UCSD-AML1 (cell line): ENCODE measurements at regions not wholly inside any gene's neighbourhood (a gene's known extent, or its start where the extent isn't known, plus 50 kb on each side); places are given as distances from the start of the nearest gene placed in this dataset.
"Not testable (repeated sequence)": the region's sequence is repeated elsewhere in the genome, so short reads cannot be mapped to it uniquely, and the experiment has no call there.

Experiments
- DNase-seq: peaks from one replicate; lab custom pipeline; 2025; ENCODE audit not compliant: unreplicated experiment; lab: John Stamatoyannopoulos, UW

GRCh38 chr1:43042773-43043457 lies 84.2 kb upstream of the SLC2A1 start:
- no peak for DNase-seq

GRCh38 chr1:43042127-43042526 lies 83.5 kb upstream of the SLC2A1 start:
- DNase-seq: no peak

- no peak for DNase-seq
Observed at GRCh38 chr1:43041591-43041990, 82.9 kb upstream of the SLC2A1 start.

- DNase-seq: no peak
Observed at GRCh38 chr1:43039228-43040055, 80.8 kb upstream of the SLC2A1 start.

- no peak for DNase-seq
Observed at GRCh38 chr1:43038232-43038935, 79.7 kb upstream of the SLC2A1 start.

DNA sequence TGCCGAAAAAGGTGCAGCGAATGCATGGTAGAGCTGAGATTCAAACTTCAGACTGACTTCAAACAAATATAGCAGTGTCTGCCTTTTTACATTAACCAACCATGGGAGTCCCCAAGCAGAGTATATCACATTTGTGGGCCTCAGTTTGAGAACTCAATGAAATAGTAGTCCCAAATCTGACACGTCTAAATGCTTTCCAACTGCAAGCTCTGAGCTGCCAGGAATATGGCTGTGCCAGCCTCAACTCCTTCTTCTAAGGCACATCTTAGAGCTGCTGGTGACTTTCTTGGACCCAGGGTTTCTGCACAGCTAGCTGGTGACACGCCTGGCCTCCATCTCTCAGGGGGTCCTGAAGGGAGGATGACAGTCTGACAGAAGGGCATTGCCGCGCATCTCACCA lies 78.8 kb upstream of the SLC2A1 start:
- DNase-seq: no peak

- DNase-seq: no peak
Observed at GRCh38 chr1:43036932-43037331, 78.3 kb upstream of the SLC2A1 start.

GRCh38 chr1:43035821-43036741 lies 77.4 kb upstream of the SLC2A1 start:
- no peak for DNase-seq

DNA sequence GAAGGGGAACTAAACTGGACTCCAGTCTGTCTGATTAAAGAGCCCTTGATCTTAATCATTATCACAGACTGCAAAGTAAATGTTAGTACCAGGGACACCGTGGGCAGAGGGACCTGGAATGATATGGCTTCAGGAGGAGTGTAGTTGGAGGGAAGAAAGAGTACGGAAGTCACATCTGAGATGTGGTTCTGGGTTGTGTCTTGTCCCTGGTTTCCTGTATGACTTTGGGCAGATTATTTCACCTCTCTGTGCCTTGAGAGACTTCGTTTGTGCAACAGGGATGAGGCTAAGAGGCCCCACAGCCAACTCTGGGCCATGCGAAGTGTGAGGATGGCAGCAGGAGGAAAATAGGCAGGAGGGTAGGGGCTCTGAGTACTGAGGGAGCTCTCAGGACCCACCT lies 76.1 kb upstream of the SLC2A1 start:
- no peak for DNase-seq

DNA sequence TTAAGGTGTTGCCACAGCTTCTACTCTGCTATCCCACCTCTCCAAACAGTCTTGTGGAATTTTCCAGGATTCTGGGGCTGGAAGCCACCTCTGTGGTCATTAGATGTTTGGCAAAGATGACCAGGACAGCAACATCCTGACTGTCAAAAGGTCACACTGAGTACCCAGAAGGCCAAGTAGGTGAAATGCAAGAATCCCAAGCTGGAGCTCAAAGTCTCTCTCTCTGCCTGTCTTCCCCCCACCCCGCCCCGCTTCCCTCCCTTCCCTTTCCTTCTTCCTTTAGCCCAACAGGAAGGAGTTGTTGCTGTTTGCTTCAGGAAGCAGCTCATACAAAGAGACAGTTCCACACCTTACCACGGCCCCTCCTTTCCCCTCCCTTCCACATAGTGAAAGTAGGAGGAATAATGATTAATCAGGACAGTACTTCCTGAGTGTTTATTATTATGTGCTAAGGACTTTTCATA lies 75.6 kb upstream of the SLC2A1 start:
- DNase-seq: no peak

- DNase-seq: no peak
Observed at GRCh38 chr1:43031316-43032203, 72.9 kb upstream of the SLC2A1 start.

DNA sequence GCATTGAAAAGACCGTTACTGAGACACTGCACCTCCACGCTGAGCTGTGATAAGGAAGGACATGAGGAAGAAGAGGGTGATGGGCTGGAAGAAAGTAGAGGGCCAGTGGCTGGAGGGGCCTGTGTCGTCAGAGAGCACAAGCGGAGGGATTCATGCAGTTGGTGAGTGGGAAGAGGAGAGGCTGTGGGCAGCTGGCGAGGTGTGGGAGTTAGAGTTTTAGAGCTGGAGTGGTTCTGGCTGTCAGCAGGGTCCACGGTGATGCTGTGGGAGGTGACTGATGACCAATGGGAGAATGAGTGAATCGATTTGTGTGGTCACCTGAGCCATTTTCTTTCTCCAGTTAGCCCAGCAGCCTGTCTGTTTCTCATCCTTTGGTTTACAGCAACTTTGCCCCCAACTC lies 66.2 kb upstream of the SLC2A1 start:
- DNase-seq: no peak

DNA sequence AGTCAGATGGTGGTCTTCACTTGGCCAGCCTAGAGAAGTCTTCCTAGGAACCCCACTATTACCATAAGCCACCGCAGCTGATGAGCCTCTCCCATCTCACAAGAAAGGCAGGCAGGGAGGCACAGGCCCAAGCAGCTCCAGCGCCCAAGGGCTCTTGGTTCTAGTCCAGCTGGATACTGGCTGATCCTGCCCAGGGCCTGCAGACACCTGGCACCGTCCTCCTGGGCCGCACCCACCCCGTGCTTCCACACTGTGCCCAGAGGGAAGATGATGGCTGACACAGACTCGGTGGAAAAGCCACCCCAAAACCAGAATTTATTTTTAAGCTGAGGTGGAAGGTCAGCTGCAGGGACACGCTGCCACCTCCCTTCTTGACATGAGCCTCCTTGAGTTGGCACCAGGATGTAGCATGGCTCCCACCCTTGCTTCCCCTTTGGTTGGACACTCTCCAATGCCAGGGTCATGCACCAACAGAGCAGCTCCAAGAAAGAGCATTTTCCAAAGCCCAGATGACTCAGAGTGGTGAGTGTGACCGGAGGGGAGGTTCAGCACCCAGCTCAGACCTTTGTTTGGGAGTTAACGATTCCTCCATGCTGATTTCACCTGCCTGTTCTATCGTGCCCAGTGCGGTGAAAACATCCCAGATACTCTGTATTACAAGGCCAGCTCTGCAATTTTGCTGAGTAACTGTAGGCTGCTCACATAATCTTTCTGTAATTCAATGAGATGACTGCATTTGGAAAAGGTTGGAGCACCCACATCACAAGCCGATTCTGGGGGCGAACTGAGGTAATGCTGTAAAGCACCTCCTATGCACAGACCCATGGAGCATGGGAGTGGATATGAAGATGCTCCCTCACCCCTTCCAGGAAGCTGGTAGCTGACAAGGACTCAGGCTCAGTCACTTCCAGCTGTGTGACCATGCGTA lies 63.1 kb upstream of the SLC2A1 start:
- DNase-seq: no peak

DNA sequence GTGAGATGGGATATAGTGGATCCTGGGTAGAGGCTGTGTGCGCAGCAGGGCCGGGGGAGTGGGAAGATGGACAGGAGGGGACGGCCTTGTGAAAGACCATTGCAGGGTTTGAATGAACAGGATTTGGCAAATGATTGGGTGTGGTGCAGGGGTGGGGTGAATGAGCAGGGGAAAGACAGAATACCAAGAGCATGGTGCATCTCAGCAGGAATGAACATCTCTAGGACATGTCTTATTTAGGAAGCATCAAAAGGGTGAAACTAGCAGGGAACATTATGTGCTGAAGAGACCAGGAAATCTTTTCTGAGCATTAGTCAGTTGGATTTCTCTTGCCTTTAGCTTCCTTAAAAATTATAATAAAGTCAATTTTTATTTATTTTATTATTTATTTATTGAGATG lies 60.6 kb upstream of the SLC2A1 start:
- no peak for DNase-seq

DNA sequence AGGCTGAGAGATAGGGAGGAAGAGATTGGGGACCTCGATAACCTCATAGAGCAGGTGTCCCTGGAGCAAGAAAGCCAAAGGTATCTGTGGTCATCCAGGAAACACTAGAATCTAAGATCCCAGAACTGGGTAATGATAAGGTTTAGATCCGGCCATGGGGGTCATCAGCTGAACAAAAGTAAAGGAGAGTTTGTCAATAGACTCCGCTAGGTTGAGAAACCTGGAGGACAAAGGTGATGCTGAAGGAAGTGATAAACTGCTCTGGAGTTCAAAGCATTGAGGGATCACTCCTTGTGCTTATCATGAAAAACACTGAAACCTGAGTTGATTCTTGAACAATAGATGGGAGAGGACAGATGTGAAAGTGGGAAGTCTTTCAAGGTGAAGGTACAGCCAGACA lies 59.5 kb upstream of the SLC2A1 start:
- DNase-seq: no peak

DNA sequence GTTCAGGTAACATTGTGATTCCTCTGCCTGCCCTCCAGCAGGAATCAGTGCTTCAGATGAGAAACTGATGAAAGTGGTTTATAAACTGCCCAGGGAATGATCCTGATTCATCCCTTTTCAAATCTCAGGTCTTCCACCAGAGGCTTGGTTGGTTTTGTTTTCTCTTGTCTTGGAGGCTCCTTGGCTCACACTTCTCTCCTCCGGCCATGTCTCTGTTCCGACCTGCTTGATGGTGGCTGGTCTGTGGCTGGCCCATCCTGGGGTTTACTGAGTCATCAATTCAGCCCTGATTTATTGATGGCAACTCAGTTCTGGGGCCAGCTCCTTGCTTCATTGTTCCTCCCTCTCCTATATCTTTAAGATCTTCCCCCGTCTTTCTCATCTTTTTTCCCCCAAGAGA lies 56.6 kb upstream of the SLC2A1 start:
- no peak for DNase-seq

DNA sequence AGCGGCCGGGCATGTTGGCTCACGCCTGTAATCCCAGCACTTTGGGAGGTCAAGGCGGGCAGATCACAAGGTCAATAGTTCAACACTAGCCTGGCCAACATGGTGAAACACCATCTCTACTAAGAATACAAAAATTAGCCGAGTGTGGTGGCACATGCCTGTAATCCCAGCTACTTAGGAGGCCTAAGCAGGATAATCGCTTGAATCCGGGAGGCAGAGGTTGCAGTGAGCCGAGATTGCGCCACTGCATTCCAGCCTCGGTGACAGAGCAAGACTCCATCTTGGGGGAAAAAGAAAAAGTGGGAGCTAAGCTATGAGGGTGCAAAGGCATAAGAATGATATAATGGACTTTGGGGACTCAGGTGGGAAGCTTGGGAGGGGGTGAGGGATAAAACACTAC lies 55.9 kb upstream of the SLC2A1 start:
- DNase-seq: not testable (repeated sequence)

DNA sequence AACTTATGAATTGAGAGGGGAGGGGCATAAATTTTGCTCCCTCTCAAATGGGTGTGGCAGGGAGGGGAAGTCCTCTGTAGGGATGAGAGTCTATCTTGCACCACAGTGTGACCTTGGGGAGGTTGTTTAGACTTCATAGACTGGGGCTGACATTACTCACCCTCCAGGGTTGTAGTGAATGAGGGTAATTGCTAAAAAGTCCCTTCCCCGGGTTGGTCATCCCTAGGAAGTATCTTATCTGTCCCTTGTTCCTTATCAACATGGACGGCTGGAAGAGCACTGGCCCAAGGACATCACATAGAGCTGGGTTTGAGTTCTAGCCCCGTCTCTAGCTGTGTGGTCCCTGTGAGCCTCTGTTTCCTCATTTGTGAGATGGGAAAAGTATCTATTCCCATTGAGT lies 52.4 kb upstream of the SLC2A1 start:
- DNase-seq: no peak

- no peak for DNase-seq
Observed at GRCh38 chr1:43009274-43009673, 50.6 kb upstream of the SLC2A1 start.
